ENCODE measurements at regions not wholly inside any gene's neighbourhood (a gene's known extent, or its start where the extent isn't known, plus 50 kb on each side); places are given as distances from the start of the nearest gene placed in this dataset.

- H3K79me2 ChIP-seq (ENCODE audit: low read length): no peaks in the 10 kb centered on the region
- H3K27me3 ChIP-seq (ENCODE audit: low read length): no peaks in the 10 kb centered on the region
- no peak for TF ChIP-seq EZH2 (IDR thresholded peaks at IDR 0.05; ENCODE audit: low read length, unreplicated experiment)
- no peak for TF ChIP-seq EZH2phosphoT487 (IDR thresholded peaks at IDR 0.05; ENCODE audit: borderline replicate concordance, low read length)
- TF ChIP-seq CTCF (conservative IDR thresholded peaks at IDR 0.05; ENCODE audit: low read depth, low read length): no peak
- DNase-seq (no peak), ATAC-seq (no peak)
- no peak overlapping the region for H3K27ac ChIP-seq (ENCODE audit: low read length)
- H2AFZ ChIP-seq (ENCODE audit: low read length): no peak overlapping the region
- intact Hi-C loops (cut with micrococcal nuclease): no loop called here
- H3K4me3 ChIP-seq (ENCODE audit: low read length): no peak overlapping the region
- H3K9me2 ChIP-seq (replicated peaks; ENCODE audit: low read length): no peaks in the 10 kb centered on the region
- no peaks in the 10 kb centered on the region for H4K20me1 ChIP-seq (ENCODE audit: low read length)
- H3K36me3 ChIP-seq (ENCODE audit: low read depth, low read length): no peaks in the 10 kb centered on the region
- no peak overlapping the region for H3K9ac ChIP-seq (ENCODE audit: low read length)
- no TSS peak for BruUV-seq (replicated peaks)
- ChIA-PET POLR2A (ENCODE audit: unreplicated experiment) (no interaction called here), CTCF (no interaction called here)
- H3K4me1 ChIP-seq (ENCODE audit: insufficient read depth, low read length): no peaks in the 10 kb centered on the region
- H3K4me2 ChIP-seq (ENCODE audit: low read length): no peak overlapping the region
- H3F3A ChIP-seq (ENCODE audit: low read length, unreplicated experiment): no peaks in the 10 kb centered on the region
- no peaks in the 10 kb centered on the region for H3K9me3 ChIP-seq (ENCODE audit: low read length)
These were observed 849.2 kb upstream of the LRFN5 start for GRCh38 chr14:40757376-40757950.

GRCh38 chr14:40733206-40733605, 873.5 kb upstream of the LRFN5 start:
- no peak overlapping the region for H3K4me3 ChIP-seq (ENCODE audit: low read length)
- H3K27me3 ChIP-seq (ENCODE audit: low read length): no peaks in the 10 kb centered on the region
- H3K4me1 ChIP-seq (ENCODE audit: insufficient read depth, low read length): no peaks in the 10 kb centered on the region
- TF ChIP-seq CTCF (conservative IDR thresholded peaks at IDR 0.05; ENCODE audit: low read depth, low read length): no peak
- TF ChIP-seq EZH2phosphoT487 (IDR thresholded peaks at IDR 0.05; ENCODE audit: borderline replicate concordance, low read length): no peak
- TF ChIP-seq EZH2 (IDR thresholded peaks at IDR 0.05; ENCODE audit: low read length, unreplicated experiment): no peak
- DNase-seq (no peak), ATAC-seq (no peak)
- H3K79me2 ChIP-seq (ENCODE audit: low read length): no peaks in the 10 kb centered on the region
- H3K36me3 ChIP-seq (ENCODE audit: low read depth, low read length): no peaks in the 10 kb centered on the region
- no peak overlapping the region for H2AFZ ChIP-seq (ENCODE audit: low read length)
- no peak overlapping the region for H3K27ac ChIP-seq (ENCODE audit: low read length)
- no peaks in the 10 kb centered on the region for H4K20me1 ChIP-seq (ENCODE audit: low read length)
- no peak overlapping the region for H3K4me2 ChIP-seq (ENCODE audit: low read length)
- no peak overlapping the region for H3K9ac ChIP-seq (ENCODE audit: low read length)
- intact Hi-C loops (cut with micrococcal nuclease): no loop called here
- BruUV-seq (replicated peaks): no TSS peak
- H3F3A ChIP-seq (ENCODE audit: low read length, unreplicated experiment): no peaks in the 10 kb centered on the region
- peaks cover 18% of the 10 kb centered on the region; the same call in 1 of the 2 replicates for H3K9me3 ChIP-seq (ENCODE audit: low read length)
- ChIA-PET CTCF (no interaction called here), POLR2A (ENCODE audit: unreplicated experiment) (no interaction called here)
- no peaks in the 10 kb centered on the region for H3K9me2 ChIP-seq (replicated peaks; ENCODE audit: low read length)

- Histone ChIP-seq H4K20me1 (ENCODE audit: low read length) (no peaks in the 10 kb centered on the region), H3K79me2 (ENCODE audit: low read length) (no peaks in the 10 kb centered on the region), H3F3A (ENCODE audit: low read length, unreplicated experiment) (no peaks in the 10 kb centered on the region), H3K4me1 (ENCODE audit: insufficient read depth, low read length) (no peaks in the 10 kb centered on the region), H2AFZ (ENCODE audit: low read length) (no peak overlapping the region), H3K27ac (ENCODE audit: low read length) (no peak overlapping the region), H3K9me3 (ENCODE audit: low read length) (no peaks in the 10 kb centered on the region), H3K4me3 (ENCODE audit: low read length) (no peak overlapping the region), H3K27me3 (ENCODE audit: low read length) (no peaks in the 10 kb centered on the region), H3K9me2 (replicated peaks; ENCODE audit: low read length) (no peaks in the 10 kb centered on the region), H3K4me2 (ENCODE audit: low read length) (no peak overlapping the region), H3K36me3 (ENCODE audit: low read depth, low read length) (no peaks in the 10 kb centered on the region), H3K9ac (ENCODE audit: low read length) (no peak overlapping the region)
- ATAC-seq (no peak), DNase-seq (no peak)
- no peak for TF ChIP-seq CTCF (conservative IDR thresholded peaks at IDR 0.05; ENCODE audit: low read depth, low read length)
- TF ChIP-seq EZH2 (IDR thresholded peaks at IDR 0.05; ENCODE audit: low read length, unreplicated experiment): no peak
- TF ChIP-seq EZH2phosphoT487 (IDR thresholded peaks at IDR 0.05; ENCODE audit: borderline replicate concordance, low read length): no peak
- no TSS peak for BruUV-seq (replicated peaks)
- ChIA-PET CTCF (no interaction called here), POLR2A (ENCODE audit: unreplicated experiment) (no interaction called here)
- intact Hi-C loops (cut with micrococcal nuclease): no loop called here
These were observed 879.6 kb upstream of the LRFN5 start for GRCh38 chr14:40727107-40727506.
